Kidney (tissue), 13 donors: ENCODE measurements at regions not wholly inside any gene's neighbourhood (a gene's known extent, or its start where the extent isn't known, plus 50 kb on each side); places are given as distances from the start of the nearest gene placed in this dataset.
A peak's percentile ranks its signal among the peaks of the same experiment; 100 is the strongest.

Experiments used
- DNase-seq, 5 donors: peaks; one replicate each; pipeline ENCODE4 v3.0.0-alpha.2; 2013 to 2020
- FAIRE-seq: peaks from 2 replicates; lab custom pipeline; 2012; peaks lifted over from hg19 to GRCh38; lab: Jason Lieb, UNC
- H3K27ac ChIP-seq, 2 donors: one replicate each; pipeline ENCODE4 v1.7.0; 2013; ENCODE audit warnings: low read depth in 2 of 2, low read length in 2 of 2, inconsistent platforms in 1 of 2
- H3K27me3 ChIP-seq: one replicate; pipeline ENCODE4 v1.7.1; 2013; ENCODE audit warnings: low read length, inconsistent platforms; ENCODE audit not compliant: control insufficient read depth, insufficient read depth
- H3K36me3 ChIP-seq, 3 donors: one replicate each; pipeline versions ENCODE4 v1.7.0 to v1.7.1; 2013; ENCODE audit warnings: low read length in 3 of 3, control low read depth in 1 of 3, inconsistent platforms in 1 of 3; ENCODE audit not compliant: insufficient read depth in 3 of 3, control insufficient read depth in 2 of 3
- H3K4me1 ChIP-seq, 3 donors: one replicate each; pipeline versions ENCODE4 v1.7.0 to v1.7.1; 2013; ENCODE audit warnings: low read length in 3 of 3, inconsistent platforms in 1 of 3, low read depth in 1 of 3; ENCODE audit not compliant: control insufficient read depth in 2 of 3, insufficient read depth in 2 of 3
- H3K4me3 ChIP-seq, 3 donors: one replicate each; pipeline versions ENCODE4 v1.7.0 to v1.8.1; 2013; ENCODE audit warnings: low read length in 3 of 3, control low read depth in 1 of 3, inconsistent platforms in 1 of 3
- H3K9ac ChIP-seq, 3 donors: one replicate each; pipeline versions ENCODE4 v1.7.0 to v1.7.1; 2013; ENCODE audit warnings: low read length in 3 of 3, control low read depth in 1 of 3, inconsistent platforms in 1 of 3
- H3K9me3 ChIP-seq, 3 donors: one replicate each; pipeline versions ENCODE4 v1.7.0 to v1.7.1; 2013; ENCODE audit warnings: low read length in 3 of 3, control low read depth in 1 of 3, inconsistent platforms in 1 of 3; ENCODE audit not compliant: control insufficient read depth in 2 of 3, insufficient read depth in 1 of 3
- intact Hi-C: fragments of 100-400 bp; cut with DNase I; formaldehyde crosslinking; loops from one replicate; pipeline ENCODE4 v1.11.1; 2022
- TF ChIP-seq, protein P1 (sequence below): IDR thresholded peaks from 3 replicates; pipeline ENCODE4 v1.5.1; 2012; ENCODE audit warnings: mild to moderate bottlenecking, moderate library complexity, borderline replicate concordance; ENCODE audit not compliant: insufficient read depth; ENCODE audit errors: extremely low read depth
- donor health status: control.
- donor health status: control.
- donor health status: control.
- donor health status: control.
- donor health status: control.
- donor health status: DM: yes; HTN: yes; CAD: no.
- donor health status: Normal renal cell carcinoma (clear cell type).

DNA sequence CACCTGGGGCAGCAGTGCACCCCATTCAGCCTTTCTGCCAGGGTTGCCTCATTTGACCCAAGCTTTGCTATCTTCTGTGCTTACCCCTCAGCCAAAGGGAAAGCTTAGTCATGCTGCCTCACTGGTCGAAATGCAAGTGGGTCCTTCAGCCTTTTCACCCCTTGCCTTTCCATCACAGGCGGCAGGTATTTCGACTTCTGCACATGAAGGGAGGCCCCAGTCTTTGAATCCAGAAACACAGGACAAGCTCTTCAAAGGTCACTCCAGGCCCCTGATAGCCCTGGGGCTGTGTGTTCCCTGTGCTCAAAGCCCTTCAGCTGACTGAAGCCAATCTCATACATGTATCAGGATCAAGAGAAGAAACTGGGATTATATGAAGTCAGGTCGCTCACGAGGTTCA lies 129.7 kb downstream of the SNX19 start:
- FAIRE-seq (no peak), DNase-seq (no peak)
- Histone ChIP-seq H3K9ac (no peak overlapping the region), H3K27me3 (no peaks in the 10 kb centered on the region), H3K4me3 (no peak overlapping the region), H3K27ac (no peak overlapping the region), H3K36me3 (no peaks in the 10 kb centered on the region), H3K4me1 (peaks cover 2 to 13% (median 10%) of the 10 kb centered on the region in 3 donors), H3K9me3 (peaks cover 0 to 2% (median 0%) of the 10 kb centered on the region in 3 donors)
- TF ChIP-seq, protein P1, sequence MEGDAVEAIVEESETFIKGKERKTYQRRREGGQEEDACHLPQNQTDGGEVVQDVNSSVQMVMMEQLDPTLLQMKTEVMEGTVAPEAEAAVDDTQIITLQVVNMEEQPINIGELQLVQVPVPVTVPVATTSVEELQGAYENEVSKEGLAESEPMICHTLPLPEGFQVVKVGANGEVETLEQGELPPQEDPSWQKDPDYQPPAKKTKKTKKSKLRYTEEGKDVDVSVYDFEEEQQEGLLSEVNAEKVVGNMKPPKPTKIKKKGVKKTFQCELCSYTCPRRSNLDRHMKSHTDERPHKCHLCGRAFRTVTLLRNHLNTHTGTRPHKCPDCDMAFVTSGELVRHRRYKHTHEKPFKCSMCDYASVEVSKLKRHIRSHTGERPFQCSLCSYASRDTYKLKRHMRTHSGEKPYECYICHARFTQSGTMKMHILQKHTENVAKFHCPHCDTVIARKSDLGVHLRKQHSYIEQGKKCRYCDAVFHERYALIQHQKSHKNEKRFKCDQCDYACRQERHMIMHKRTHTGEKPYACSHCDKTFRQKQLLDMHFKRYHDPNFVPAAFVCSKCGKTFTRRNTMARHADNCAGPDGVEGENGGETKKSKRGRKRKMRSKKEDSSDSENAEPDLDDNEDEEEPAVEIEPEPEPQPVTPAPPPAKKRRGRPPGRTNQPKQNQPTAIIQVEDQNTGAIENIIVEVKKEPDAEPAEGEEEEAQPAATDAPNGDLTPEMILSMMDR: no peak
- intact Hi-C loops: no loop called here

DNA sequence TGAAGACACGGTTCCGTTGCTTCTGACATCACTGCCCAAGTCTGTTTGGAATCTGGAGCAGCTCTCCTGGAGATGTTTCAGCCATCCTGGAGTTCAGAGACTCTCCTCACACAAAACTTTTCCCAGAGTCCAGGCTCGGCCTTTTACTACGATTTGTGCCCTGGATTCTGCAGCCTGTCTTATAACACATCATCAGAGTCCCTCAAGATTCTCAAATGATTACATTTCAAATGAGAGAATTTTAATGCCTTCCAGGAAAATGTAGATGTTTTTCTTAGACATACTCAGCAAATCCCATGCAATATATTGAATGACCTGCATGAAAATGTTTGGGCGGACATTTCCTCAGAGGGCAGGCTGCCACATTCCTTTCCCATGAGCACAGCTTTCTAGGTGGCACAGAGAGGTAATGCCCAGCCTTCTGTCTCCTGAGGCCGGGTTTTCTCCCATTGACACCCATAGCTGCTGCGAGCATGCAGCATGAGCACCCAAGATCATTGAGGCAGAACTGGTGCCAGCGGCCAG lies 129.1 kb downstream of the SNX19 start:
- intact Hi-C loops: no loop called here
- TF ChIP-seq, protein P1: no peak
- Histone ChIP-seq H3K27ac (peak overlapping the region in 1 of 2 donors; percentile 28), H3K27me3 (no peaks in the 10 kb centered on the region), H3K4me3 (no peak overlapping the region), H3K9me3 (peaks cover 0 to 2% (median 0%) of the 10 kb centered on the region in 3 donors), H3K4me1 (peaks cover 2 to 13% (median 10%) of the 10 kb centered on the region in 3 donors), H3K9ac (no peak overlapping the region), H3K36me3 (no peaks in the 10 kb centered on the region)
- peak in 2 of 5 donors; percentile 47 to 80 for DNase-seq
- no peak for FAIRE-seq

DNA sequence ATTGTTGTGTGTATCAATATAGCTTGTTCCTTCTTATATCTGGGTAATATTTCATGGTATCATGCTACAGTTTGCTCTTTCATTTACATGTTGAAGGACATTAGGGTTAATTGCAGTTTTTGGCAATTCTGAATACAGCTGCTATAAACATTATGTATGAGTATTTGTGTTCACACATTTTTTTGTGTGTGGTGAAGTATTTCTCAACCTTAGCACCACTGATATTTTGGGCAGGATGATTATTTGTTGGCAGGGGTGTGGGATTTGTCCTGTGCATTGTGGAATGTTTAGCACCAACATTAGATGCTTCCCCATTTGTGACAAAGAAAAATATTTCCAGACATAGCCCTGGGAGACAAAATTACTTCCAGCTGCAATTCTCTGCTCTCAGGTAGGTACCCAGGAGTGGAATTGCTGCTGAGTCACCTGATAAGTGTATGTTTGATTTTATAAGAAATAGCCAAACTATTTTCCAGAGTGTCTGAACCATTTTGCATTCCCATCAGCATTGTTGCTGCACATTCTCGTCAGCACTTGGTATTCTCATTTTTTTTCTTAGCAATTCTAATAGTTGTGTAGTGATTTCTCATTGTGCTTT lies 128.2 kb downstream of the SNX19 start:
- FAIRE-seq (no peak), DNase-seq (no peak)
- H3K9me3 ChIP-seq: peaks cover 0 to 2% (median 0%) of the 10 kb centered on the region in 3 donors
- TF ChIP-seq, protein P1: no peak
- no peaks in the 10 kb centered on the region for H3K36me3 ChIP-seq
- no peak overlapping the region for H3K4me3 ChIP-seq
- no peak overlapping the region for H3K27ac ChIP-seq
- intact Hi-C loops: no loop called here
- no peak overlapping the region for H3K9ac ChIP-seq
- H3K4me1 ChIP-seq: peaks cover 2 to 8% (median 2%) of the 10 kb centered on the region in 3 donors
- H3K27me3 ChIP-seq: no peaks in the 10 kb centered on the region
